ENCODE measurements at regions not wholly inside any gene's neighbourhood (a gene's known extent, or its start where the extent isn't known, plus 50 kb on each side); places are given as distances from the start of the nearest gene placed in this dataset.
"Not testable (repeated sequence)": the region's sequence is repeated elsewhere in the genome, so short reads cannot be mapped to it uniquely, and the experiment has no call there.

GRCh38 chr6:51008693-51009092 lies 190.0 kb downstream of the TFAP2B start:
- H3K27ac Mint-ChIP-seq; DNase-seq; H3K9me3 Mint-ChIP-seq (ENCODE audit: low read depth); H3K36me3 Mint-ChIP-seq (ENCODE audit: low read depth); H3K27me3 Mint-ChIP-seq; CTCF ChIA-PET; ATAC-seq; intact Hi-C loops (cut with DNase I, micrococcal nuclease); H3K4me1 Mint-ChIP-seq; POLR2A ChIA-PET; H3K4me3 Mint-ChIP-seq: not testable (repeated sequence)

- no peak for ATAC-seq
- ChIA-PET CTCF (interaction anchor here (1.1 kb wide), 1 partner anchor 13 kb away, joined by 3 read pairs; no protein-coding TSS in a partner anchor), POLR2A (no interaction called here)
- DNase-seq, result no peak
- Mint-ChIP-seq H3K9me3 (ENCODE audit: low read depth) (peaks cover 4% of the 10 kb centered on the region), H3K36me3 (ENCODE audit: low read depth) (no peaks in the 10 kb centered on the region), H3K4me1 (no peaks in the 10 kb centered on the region), H3K27ac (no peak overlapping the region), H3K27me3 (no peaks in the 10 kb centered on the region), H3K4me3 (no peak overlapping the region)
- intact Hi-C loops (cut with DNase I, micrococcal nuclease), result no loop called here
Observed at GRCh38 chr6:51013376-51013775, 194.7 kb downstream of the TFAP2B start.

GRCh38 chr6:51015394-51015793 lies 196.7 kb downstream of the TFAP2B start:
- no peak overlapping the region for H3K27ac Mint-ChIP-seq
- CTCF ChIA-PET, result no interaction called here
- no peaks in the 10 kb centered on the region for H3K36me3 Mint-ChIP-seq (ENCODE audit: low read depth)
- POLR2A ChIA-PET, result no interaction called here
- no peaks in the 10 kb centered on the region for H3K9me3 Mint-ChIP-seq (ENCODE audit: low read depth)
- H3K27me3 Mint-ChIP-seq, result no peaks in the 10 kb centered on the region
- ATAC-seq, result no peak
- no peak for DNase-seq
- intact Hi-C loops (cut with DNase I, micrococcal nuclease), result no loop called here
- H3K4me3 Mint-ChIP-seq, result no peak overlapping the region
- H3K4me1 Mint-ChIP-seq, result no peaks in the 10 kb centered on the region

GRCh38 chr6:51016489-51016888 lies 197.8 kb downstream of the TFAP2B start:
- CTCF ChIA-PET, result no interaction called here
- Mint-ChIP-seq H3K4me1 (no peaks in the 10 kb centered on the region), H3K9me3 (ENCODE audit: low read depth) (no peaks in the 10 kb centered on the region), H3K4me3 (no peak overlapping the region), H3K36me3 (ENCODE audit: low read depth) (no peaks in the 10 kb centered on the region), H3K27ac (no peak overlapping the region), H3K27me3 (no peaks in the 10 kb centered on the region)
- ATAC-seq (no peak), DNase-seq (no peak)
- POLR2A ChIA-PET, result no interaction called here
- intact Hi-C loops (cut with DNase I, micrococcal nuclease), result no loop called here

- CTCF ChIA-PET, result no interaction called here
- Mint-ChIP-seq H3K4me3 (no peak overlapping the region), H3K4me1 (no peaks in the 10 kb centered on the region), H3K27ac (no peak overlapping the region), H3K9me3 (ENCODE audit: low read depth) (no peaks in the 10 kb centered on the region), H3K27me3 (no peaks in the 10 kb centered on the region), H3K36me3 (ENCODE audit: low read depth) (no peaks in the 10 kb centered on the region)
- POLR2A ChIA-PET, result no interaction called here
- DNase-seq (no peak), ATAC-seq (no peak)
- intact Hi-C loops (cut with DNase I, micrococcal nuclease), result no loop called here
Observed at GRCh38 chr6:51019806-51020205, 201.1 kb downstream of the TFAP2B start.

- no peaks in the 10 kb centered on the region for H3K9me3 Mint-ChIP-seq (ENCODE audit: low read depth)
- POLR2A ChIA-PET, result no interaction called here
Observed at GRCh38 chr6:51021171-51021570, 202.5 kb downstream of the TFAP2B start.

GRCh38 chr6:51024126-51024525 lies 205.5 kb downstream of the TFAP2B start:
- Mint-ChIP-seq H3K27ac (no peak overlapping the region), H3K27me3 (no peaks in the 10 kb centered on the region), H3K36me3 (ENCODE audit: low read depth) (no peaks in the 10 kb centered on the region), H3K4me1 (no peaks in the 10 kb centered on the region), H3K9me3 (ENCODE audit: low read depth) (no peaks in the 10 kb centered on the region), H3K4me3 (no peak overlapping the region)
- ChIA-PET CTCF (no interaction called here), POLR2A (no interaction called here)
- intact Hi-C loops (cut with DNase I, micrococcal nuclease), result no loop called here
- DNase-seq, result no peak
- no peak for ATAC-seq

More at GRCh38 chr6:51021171-51021570, 202.5 kb downstream of the TFAP2B start:
- no peak overlapping the region for H3K27ac Mint-ChIP-seq
- no peaks in the 10 kb centered on the region for H3K27me3 Mint-ChIP-seq
- CTCF ChIA-PET, result no interaction called here
- DNase-seq (no peak), ATAC-seq (no peak)
- no peaks in the 10 kb centered on the region for H3K36me3 Mint-ChIP-seq (ENCODE audit: low read depth)
- H3K4me3 Mint-ChIP-seq, result no peak overlapping the region
- no peaks in the 10 kb centered on the region for H3K4me1 Mint-ChIP-seq
- intact Hi-C loops (cut with DNase I, micrococcal nuclease), result no loop called here

GRCh38 chr6:51025082-51025777 lies 206.6 kb downstream of the TFAP2B start:
- intact Hi-C loops (cut with DNase I, micrococcal nuclease), result no loop called here
- ChIA-PET CTCF (interaction anchor here (0.5 to 0.7 kb wide), 2 partner anchors 18 to 252 kb away, joined by 3 read pairs; no protein-coding TSS in a partner anchor), POLR2A (no interaction called here)
- no peak for ATAC-seq
- no peaks in the 10 kb centered on the region for H3K36me3 Mint-ChIP-seq (ENCODE audit: low read depth)
- no peaks in the 10 kb centered on the region for H3K4me1 Mint-ChIP-seq
- DNase-seq, result no peak
- H3K4me3 Mint-ChIP-seq, result no peak overlapping the region
- no peak overlapping the region for H3K27ac Mint-ChIP-seq
- H3K27me3 Mint-ChIP-seq, result no peaks in the 10 kb centered on the region
- no peaks in the 10 kb centered on the region for H3K9me3 Mint-ChIP-seq (ENCODE audit: low read depth)

- intact Hi-C loops (cut with DNase I, micrococcal nuclease), result no loop called here
- ATAC-seq (no peak), DNase-seq (no peak)
- no peaks in the 10 kb centered on the region for H3K4me1 Mint-ChIP-seq
- no peaks in the 10 kb centered on the region for H3K36me3 Mint-ChIP-seq (ENCODE audit: low read depth)
- H3K4me3 Mint-ChIP-seq, result no peak overlapping the region
- ChIA-PET CTCF (interaction anchor here (1.1 kb wide), 1 partner anchor 14 kb away, joined by 3 read pairs; no protein-coding TSS in a partner anchor), POLR2A (no interaction called here)
- no peaks in the 10 kb centered on the region for H3K27me3 Mint-ChIP-seq
- H3K9me3 Mint-ChIP-seq (ENCODE audit: low read depth), result no peaks in the 10 kb centered on the region
- no peak overlapping the region for H3K27ac Mint-ChIP-seq
Observed at GRCh38 chr6:51027283-51028065, 208.8 kb downstream of the TFAP2B start.

GRCh38 chr6:51028276-51028675 lies 209.6 kb downstream of the TFAP2B start:
- Mint-ChIP-seq H3K27me3 (no peaks in the 10 kb centered on the region), H3K36me3 (ENCODE audit: low read depth) (no peaks in the 10 kb centered on the region)
- POLR2A ChIA-PET, result no interaction called here

GRCh38 chr6:51029561-51029960 lies 210.9 kb downstream of the TFAP2B start:
- intact Hi-C loops (cut with DNase I, micrococcal nuclease), result no loop called here
- Mint-ChIP-seq H3K27ac (no peak overlapping the region), H3K4me1 (no peaks in the 10 kb centered on the region), H3K27me3 (no peaks in the 10 kb centered on the region), H3K9me3 (ENCODE audit: low read depth) (no peaks in the 10 kb centered on the region), H3K36me3 (ENCODE audit: low read depth) (no peaks in the 10 kb centered on the region), H3K4me3 (no peak overlapping the region)
- ATAC-seq, result no peak
- CTCF ChIA-PET, result no interaction called here
- POLR2A ChIA-PET, result no interaction called here
- no peak for DNase-seq

More at GRCh38 chr6:51028276-51028675, 209.6 kb downstream of the TFAP2B start:
- Mint-ChIP-seq H3K27ac (no peak overlapping the region), H3K4me3 (no peak overlapping the region), H3K9me3 (ENCODE audit: low read depth) (no peaks in the 10 kb centered on the region), H3K4me1 (no peaks in the 10 kb centered on the region)
- intact Hi-C loops (cut with DNase I, micrococcal nuclease), result no loop called here
- no peak for DNase-seq
- no peak for ATAC-seq
- CTCF ChIA-PET, result no interaction called here

- ATAC-seq (no peak), DNase-seq (no peak)
- no peaks in the 10 kb centered on the region for H3K36me3 Mint-ChIP-seq (ENCODE audit: low read depth)
- H3K4me1 Mint-ChIP-seq, result no peaks in the 10 kb centered on the region
- H3K27ac Mint-ChIP-seq, result no peak overlapping the region
- ChIA-PET POLR2A (no interaction called here), CTCF (no interaction called here)
- intact Hi-C loops (cut with DNase I, micrococcal nuclease), result no loop called here
- H3K4me3 Mint-ChIP-seq, result no peak overlapping the region
- H3K27me3 Mint-ChIP-seq, result no peaks in the 10 kb centered on the region
- H3K9me3 Mint-ChIP-seq (ENCODE audit: low read depth), result no peaks in the 10 kb centered on the region
Observed at GRCh38 chr6:51045548-51045947, 226.9 kb downstream of the TFAP2B start.
